ENCODE measurements at regions not wholly inside any gene's neighbourhood (a gene's known extent, or its start where the extent isn't known, plus 50 kb on each side); places are given as distances from the start of the nearest gene placed in this dataset.

- Histone ChIP-seq H3K56ac (replicated peaks; ENCODE audit: insufficient read length, low read depth, low read length) (no peak overlapping the region), H3K4me3 (ENCODE audit: extremely low read depth in 1 of 4, insufficient read depth in 2 of 4, low read depth in 3 of 4, low read length in 4 of 4) (no peak overlapping the region), H3K4ac (replicated peaks; ENCODE audit: insufficient read length, low read depth, low read length) (no peak overlapping the region), H2AFZ (ENCODE audit: low read length) (no peak overlapping the region), H2BK15ac (ENCODE audit: low read length) (no peak overlapping the region), H3K23me2 (ENCODE audit: low read depth, low read length) (no peaks in the 10 kb centered on the region), H4K8ac (ENCODE audit: extremely low read depth, insufficient read depth, low read length) (no peak overlapping the region), H3K79me1 (ENCODE audit: low read depth, low read length) (no peaks in the 10 kb centered on the region), H2AK5ac (ENCODE audit: low read depth, low read length) (no peak overlapping the region), H2BK12ac (ENCODE audit: low read depth, low read length) (no peak overlapping the region), H3K36me3 (ENCODE audit: control insufficient read depth in 2 of 4, insufficient read depth in 4 of 4, low read length in 3 of 4) (no peaks in the 10 kb centered on the region), H3K27ac (ENCODE audit: low read depth, low read length) (no peak overlapping the region), H3K79me2 (ENCODE audit: control insufficient read depth in 1 of 2, insufficient read depth in 2 of 2, low read length in 2 of 2) (no peaks in the 10 kb centered on the region), H3K27me3 (replicated peaks in 1 of 4; ENCODE audit: control insufficient read depth in 3 of 4, extremely low read depth in 1 of 4, insufficient read depth in 3 of 4, low read length in 3 of 4) (no peaks in the 10 kb centered on the region), H4K91ac (replicated peaks; ENCODE audit: insufficient read length, low read length) (no peak overlapping the region), H3K4me1 (replicated peaks in 1 of 4; ENCODE audit: control insufficient read depth in 3 of 4, insufficient read depth in 4 of 4, low read length in 3 of 4) (peaks cover 0 to 3% (median 1%) of the 10 kb centered on the region in 4 experiments; a peak in 2 of 7 replicates), H2BK120ac (replicated peaks; ENCODE audit: low read depth, low read length) (no peak overlapping the region), H2BK5ac (ENCODE audit: low read depth, low read length) (no peak overlapping the region), H2BK20ac (ENCODE audit: low read length) (no peak overlapping the region), H3K9ac (replicated peaks in 1 of 4; ENCODE audit: extremely low read depth in 1 of 4, low read depth in 3 of 4, low read length in 3 of 4) (no peak overlapping the region), H4K5ac (ENCODE audit: insufficient read length, low read depth, low read length) (no peak overlapping the region), H4K20me1 (replicated peaks in 1 of 2; ENCODE audit: control insufficient read depth in 1 of 2, insufficient read depth in 2 of 2, low read length in 2 of 2) (no peaks in the 10 kb centered on the region), H3K18ac (ENCODE audit: extremely low read depth, low read length) (no peak overlapping the region), H3K9me3 (ENCODE audit: insufficient read depth in 2 of 2, low read depth in 1 of 2, low read length in 1 of 2) (no peaks in the 10 kb centered on the region), H3K4me2 (ENCODE audit: insufficient read depth in 1 of 2, low read depth in 2 of 2, low read length in 2 of 2) (no peak overlapping the region), H3K14ac (ENCODE audit: insufficient read length) (no peak overlapping the region), H3K23ac (ENCODE audit: insufficient read length) (no peak overlapping the region)
- DNase-seq (ENCODE audit: low read depth in 1 of 2, low spot score in 2 of 2): no peak
- CTCF ChIA-PET (ENCODE audit: partially characterized antibody): interaction anchor here (0.8 to 6.5 kb wide), 3 partner anchors 20 to 66 kb away, joined by 3 to 41 read pairs (median 7); no protein-coding TSS in a partner anchor
- 77% methylated on average over 3 of the region's 4 CpGs; no CpG with 5 or more reads in 1 of the 2 experiments for WGBS, 2 experiments (ENCODE audit: extremely low coverage in 1 of 2, insufficient coverage in 1 of 2, insufficient read length in 1 of 2, insufficient replicate concordance in 2 of 2, low coverage in 1 of 2, low lambda C conversion rate in 2 of 2, missing lambda C conversion rate in 1 of 2)
- FAIRE-seq: no peak
- TF ChIP-seq YY1 (IDR thresholded peaks at IDR 0.05; ENCODE audit: low read depth, low read length): no peak
- TF ChIP-seq BRCA1 (IDR thresholded peaks at IDR 0.05; ENCODE audit: low read depth, low read length): no peak
- TF ChIP-seq POU5F1 (IDR thresholded peaks at IDR 0.05; ENCODE audit: low read depth, low read length): no peak
- POLR2A ChIA-PET (ENCODE audit: partially characterized antibody): no interaction called here
Observed at GRCh38 chr5:154138701-154139100, 51.8 kb upstream of the GALNT10 start.
